ENCODE measurements at regions not wholly inside any gene's neighbourhood (a gene's known extent, or its start where the extent isn't known, plus 50 kb on each side); places are given as distances from the start of the nearest gene placed in this dataset.

DNA sequence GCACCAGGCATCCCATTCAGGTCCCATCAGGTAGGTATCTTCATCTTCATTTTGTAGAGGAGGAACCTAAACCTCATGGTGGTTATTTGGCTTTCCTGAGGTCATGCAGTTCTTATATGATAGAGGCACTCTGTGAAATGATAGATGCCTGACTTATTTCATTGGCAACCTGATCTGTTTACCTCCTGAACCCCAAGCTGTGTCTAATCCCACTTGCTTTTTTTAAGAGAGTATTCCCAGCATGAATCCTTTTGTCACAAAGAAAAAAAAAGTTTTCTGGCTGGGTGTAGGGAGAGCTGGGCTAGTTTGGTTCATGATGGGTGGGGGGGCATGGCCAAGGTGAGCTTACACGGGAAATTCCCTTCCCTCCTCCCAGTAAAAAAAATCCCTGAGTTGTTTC, 154.2 kb downstream of the TENT5C start:
- TF ChIP-seq, protein P1, sequence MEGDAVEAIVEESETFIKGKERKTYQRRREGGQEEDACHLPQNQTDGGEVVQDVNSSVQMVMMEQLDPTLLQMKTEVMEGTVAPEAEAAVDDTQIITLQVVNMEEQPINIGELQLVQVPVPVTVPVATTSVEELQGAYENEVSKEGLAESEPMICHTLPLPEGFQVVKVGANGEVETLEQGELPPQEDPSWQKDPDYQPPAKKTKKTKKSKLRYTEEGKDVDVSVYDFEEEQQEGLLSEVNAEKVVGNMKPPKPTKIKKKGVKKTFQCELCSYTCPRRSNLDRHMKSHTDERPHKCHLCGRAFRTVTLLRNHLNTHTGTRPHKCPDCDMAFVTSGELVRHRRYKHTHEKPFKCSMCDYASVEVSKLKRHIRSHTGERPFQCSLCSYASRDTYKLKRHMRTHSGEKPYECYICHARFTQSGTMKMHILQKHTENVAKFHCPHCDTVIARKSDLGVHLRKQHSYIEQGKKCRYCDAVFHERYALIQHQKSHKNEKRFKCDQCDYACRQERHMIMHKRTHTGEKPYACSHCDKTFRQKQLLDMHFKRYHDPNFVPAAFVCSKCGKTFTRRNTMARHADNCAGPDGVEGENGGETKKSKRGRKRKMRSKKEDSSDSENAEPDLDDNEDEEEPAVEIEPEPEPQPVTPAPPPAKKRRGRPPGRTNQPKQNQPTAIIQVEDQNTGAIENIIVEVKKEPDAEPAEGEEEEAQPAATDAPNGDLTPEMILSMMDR (IDR thresholded peaks at IDR 0.05; ENCODE audit: low read length) = no peak
- TF ChIP-seq EZH2phosphoT487 (IDR thresholded peaks at IDR 0.05; ENCODE audit: low read length) = no peak

All from MM.1S (cell line).